ENCODE measurements at regions not wholly inside any gene's neighbourhood (a gene's known extent, or its start where the extent isn't known, plus 50 kb on each side); places are given as distances from the start of the nearest gene placed in this dataset.

DNA sequence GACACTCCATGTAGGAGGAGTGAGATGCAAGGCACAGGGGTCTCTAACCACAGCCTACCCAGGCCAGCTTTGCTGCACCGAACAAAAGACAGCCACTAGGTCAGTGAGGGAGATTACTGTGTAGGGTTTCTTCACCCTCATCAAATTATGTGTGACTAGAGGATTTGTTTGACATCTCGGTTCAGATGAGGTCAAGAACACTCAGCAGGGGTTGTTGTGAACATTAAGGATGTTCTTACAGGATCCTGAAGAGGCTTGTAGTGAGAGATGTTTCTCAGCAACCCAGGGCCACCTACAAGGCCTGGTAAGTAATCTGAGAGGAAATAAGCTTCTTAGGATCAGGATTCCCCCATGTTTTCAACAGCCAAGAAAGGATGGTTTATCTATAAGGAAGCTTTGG lies 202.1 kb downstream of the NXPE2 start:
- no peak for DNase-seq

DNA sequence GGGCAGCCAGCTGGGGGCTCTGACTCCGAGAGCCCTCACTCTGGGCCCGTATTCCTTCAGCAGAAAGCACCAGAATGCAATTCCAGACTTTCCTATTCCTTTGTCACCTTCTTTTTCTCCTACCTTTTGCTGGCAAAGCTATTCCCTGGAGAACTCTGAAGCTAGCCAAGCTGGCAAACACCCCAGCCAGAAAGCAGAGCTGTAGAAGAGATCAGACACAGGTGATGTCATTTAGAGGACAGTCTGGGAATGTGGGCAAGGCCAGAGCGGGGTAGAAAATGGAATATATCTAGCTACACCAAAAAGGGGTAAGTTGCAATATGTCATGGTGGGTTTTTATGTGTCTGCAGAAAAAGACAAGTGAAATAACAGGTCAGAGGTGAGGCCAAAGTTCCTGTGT lies 205.1 kb downstream of the NXPE2 start:
- no peak for DNase-seq

DNA sequence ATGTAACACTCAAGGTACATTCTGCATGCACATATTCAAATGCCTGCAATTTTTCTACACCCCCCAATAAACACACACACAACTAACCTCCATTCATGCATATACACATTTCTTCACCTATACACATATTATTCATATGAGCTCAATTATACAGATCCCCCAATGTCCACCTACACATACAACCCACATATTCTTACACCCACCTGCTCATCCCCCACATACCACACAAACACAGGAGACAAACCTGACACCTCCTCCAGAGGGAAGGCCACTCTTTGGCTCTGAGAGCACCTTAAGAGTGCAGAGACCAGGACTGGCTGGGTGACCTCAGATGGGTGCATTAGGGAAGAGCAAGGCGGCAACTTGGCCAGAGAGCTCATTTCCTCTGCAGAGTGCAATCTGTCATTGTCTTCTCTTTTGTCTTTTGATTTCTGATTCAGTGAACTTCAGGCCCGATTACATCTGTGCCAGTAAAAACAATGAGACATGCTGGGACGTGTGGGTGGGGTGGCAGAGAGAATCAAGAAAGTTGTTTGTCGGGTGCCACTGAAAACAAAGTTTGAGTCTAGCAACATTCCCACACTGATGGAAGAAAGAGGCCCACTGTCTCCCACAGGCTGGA lies 208.4 kb downstream of the NXPE2 start:
- no peak for DNase-seq

DNA sequence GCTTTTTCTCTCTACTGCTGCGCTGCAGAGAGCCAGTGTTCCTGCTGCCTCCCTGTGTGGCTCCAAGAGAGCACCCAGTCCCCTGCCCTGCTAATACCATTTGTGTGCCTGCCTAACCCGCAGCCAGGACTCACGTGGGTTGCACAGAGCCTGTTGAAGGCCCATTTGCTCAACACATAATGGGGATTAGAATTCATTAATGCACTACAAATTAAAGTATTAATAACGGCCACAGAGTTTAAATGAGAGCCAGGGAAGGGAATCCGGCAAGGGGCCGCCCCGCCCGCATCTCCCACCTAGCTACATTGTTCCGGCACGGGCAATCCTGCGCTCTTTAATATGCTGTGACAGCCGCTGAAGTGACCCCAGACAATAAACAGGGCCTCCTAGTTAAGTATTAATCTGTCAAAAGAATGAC lies 211.3 kb downstream of the NXPE2 start:
- DNase-seq, result no peak

DNA sequence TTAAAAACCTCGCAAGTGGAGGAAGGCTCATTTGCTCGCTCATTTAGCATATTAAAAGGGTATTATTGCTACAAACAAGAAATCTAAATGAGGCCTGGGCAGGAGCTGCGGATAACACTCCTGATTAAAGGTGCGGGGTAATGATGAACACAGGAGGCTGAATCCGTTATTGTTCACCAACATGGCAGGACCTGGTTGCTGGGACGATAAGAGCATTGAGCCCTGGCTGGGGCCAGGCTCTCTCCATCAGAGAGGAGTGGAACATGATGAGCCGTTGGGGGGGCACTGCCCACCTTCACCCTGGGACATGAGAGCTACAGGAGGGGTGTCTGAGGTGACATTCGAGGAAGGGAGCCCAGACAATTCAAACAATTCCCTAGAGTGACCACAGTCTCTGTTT lies 211.7 kb downstream of the NXPE2 start:
- no peak for DNase-seq

DNA sequence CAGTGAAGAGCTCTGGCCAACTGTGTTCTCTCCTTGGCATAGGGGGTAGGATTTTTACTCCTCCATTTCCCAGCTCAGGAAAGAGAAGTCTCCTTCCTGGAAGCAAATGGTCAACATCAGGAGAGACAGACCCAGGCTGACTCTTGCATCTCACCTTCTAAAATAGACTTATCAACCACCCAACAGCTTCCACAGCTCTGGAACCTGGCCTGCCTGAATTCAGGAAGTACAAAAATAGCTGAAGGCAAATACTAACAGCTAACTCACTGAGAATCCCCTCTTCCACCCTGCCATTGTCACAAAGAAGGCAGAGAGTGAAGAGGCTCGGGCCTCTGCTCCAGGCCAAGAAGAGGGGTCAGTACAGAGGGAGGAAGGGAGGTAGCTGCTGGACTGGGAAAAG lies 213.6 kb downstream of the NXPE2 start:
- no peak for DNase-seq

DNA sequence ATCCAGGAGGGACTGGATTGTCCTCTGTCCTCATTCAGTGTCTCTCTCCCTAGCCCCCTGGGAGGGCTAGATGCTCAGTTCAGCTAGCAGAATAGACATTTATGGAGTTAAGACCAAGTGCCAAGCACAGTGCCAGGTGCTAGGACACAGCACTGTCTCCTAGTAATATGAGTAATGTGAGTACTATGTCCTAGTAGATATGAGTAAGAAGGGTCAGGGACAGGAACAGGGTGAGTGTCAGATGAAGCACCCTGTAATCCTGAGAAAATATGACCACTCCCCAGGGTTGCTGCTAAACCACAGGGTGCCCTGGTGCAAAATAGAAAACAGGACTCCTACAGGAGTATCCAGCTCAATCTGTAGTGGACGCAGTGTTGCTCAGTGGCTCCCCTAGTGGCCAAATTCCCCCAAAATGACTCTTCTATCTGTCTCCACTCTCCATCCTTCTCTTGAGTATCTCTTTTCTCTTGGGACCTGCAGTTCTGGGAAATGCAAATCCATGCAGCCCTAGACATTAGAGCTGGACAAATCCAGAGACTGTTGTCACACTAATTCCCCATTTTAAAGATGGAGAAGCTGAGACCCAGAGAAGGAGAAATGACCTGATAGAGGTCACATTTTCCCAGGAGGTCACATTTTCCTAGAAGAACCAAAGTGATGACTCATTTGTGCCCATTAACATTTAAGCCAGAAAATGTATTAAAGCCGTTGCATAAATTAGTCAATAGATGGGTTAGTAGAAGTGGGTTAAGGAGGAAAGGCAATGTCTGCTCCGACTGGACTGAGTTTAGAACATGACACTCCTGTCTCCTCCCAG lies 214.3 kb downstream of the NXPE2 start:
- no peak for DNase-seq

DNA sequence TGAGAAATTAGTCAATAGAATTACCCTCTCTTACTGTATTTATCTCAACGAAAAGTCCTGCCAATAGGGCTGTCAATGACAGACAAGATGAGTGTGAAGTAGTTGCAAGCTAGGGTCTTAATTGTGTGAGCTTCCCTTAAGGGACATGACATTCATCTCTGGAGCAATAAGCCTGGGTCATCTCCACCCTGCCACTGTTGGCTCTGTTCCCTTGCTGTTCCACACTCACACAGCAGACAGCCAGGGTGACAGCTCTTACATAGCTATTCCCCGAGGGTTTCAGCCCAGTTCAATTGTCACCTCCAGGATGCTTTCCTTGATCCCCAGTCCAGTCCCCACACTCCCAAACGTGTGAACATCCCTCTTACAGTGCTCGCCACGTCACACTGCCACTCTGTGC lies 215.0 kb downstream of the NXPE2 start:
- DNase-seq, result no peak

DNA sequence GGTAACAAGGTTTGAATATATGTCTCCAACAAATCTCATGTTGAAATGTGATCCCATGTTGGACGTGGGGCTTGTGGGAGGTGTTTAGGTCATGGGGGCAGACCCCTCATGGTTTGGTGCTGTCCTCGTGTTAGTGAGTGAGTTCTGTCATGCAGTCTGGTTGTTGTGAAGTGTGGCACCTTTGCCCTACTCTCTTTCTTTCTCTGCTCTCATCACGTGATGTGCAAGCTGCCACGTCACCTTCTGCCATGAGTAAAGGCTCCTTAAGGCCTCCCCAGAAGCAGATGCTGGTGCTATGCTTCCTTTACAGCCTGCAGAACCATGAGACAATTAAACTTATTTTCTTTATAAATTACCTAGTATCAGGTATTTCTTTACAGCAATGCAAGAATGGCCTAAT lies 218.3 kb downstream of the NXPE2 start:
- DNase-seq, result no peak

DNA sequence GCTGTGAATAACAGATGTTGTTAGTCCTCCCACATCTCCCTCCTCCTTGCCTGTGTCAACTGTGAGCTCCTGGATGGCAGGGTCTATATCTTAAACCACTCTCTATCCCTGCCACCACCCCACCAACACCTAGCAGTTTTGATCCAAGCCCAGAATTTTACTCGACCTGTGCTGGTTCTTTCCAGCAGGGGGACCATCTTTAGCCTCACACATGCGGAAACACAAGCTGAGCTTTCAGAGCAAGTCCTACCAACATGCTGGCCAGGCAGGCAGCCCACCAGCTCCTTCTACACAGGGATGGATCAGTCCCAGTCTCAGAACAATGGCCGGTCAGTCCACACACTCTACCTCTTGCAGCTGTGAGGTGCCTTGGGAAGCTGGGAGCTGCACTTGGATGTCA lies 231.5 kb downstream of the NXPE2 start:
- DNase-seq, result no peak

DNA sequence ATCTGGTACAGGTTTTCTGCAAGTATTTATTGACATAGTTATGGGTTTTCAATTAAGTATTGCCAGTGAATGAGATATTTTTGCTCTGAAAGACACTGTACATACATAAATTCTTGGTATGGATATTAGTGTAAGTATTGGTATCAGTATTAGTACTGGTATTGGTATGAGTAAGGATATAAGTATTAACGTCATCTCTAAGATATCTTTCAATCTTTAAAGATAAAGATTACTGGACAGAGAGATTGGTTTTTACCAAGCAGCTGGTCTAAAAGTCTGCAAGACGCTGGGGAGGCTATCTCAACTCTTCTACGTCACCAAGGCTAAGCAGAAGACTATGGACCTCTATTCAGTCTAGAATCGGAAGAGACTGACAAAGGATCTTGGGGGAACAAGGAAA lies 234.5 kb downstream of the NXPE2 start:
- DNase-seq, result no peak

DNA sequence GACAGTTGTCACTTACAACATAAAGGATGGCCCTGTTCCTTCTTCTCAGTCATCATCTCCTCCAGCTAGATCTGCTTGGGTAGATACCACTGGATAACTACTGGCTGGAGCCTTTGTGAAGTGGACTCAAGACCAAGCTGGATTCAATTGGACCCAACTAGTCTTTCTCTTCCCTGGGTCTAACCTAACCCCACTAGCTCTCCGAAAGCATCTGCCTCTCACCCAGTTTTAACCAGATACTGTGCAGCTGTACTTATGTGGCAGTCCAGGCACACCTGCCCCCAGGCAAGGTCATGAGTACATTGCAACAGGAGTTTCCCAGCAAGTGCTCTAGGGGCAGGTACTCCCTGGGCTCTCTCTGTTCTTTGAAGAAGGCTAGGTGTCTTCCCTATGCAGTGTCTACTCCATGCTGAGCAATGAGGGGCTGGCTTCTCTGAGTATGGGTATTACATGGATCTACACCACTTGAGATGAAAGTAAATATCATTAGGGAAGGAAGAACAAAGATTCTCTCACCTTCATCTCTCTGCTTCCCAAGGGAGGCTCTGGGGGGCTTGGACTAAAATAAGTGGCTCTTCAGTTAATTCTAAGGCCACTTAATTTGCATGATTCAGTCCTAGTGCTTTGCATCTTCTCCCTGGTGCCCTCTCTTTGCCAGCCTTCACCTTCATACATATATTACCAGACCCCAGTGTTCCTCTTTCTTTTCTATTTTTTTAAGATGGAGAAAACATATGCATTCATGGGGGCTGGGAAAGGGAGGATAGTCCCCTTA lies 236.1 kb downstream of the NXPE2 start:
- DNase-seq, result no peak

DNA sequence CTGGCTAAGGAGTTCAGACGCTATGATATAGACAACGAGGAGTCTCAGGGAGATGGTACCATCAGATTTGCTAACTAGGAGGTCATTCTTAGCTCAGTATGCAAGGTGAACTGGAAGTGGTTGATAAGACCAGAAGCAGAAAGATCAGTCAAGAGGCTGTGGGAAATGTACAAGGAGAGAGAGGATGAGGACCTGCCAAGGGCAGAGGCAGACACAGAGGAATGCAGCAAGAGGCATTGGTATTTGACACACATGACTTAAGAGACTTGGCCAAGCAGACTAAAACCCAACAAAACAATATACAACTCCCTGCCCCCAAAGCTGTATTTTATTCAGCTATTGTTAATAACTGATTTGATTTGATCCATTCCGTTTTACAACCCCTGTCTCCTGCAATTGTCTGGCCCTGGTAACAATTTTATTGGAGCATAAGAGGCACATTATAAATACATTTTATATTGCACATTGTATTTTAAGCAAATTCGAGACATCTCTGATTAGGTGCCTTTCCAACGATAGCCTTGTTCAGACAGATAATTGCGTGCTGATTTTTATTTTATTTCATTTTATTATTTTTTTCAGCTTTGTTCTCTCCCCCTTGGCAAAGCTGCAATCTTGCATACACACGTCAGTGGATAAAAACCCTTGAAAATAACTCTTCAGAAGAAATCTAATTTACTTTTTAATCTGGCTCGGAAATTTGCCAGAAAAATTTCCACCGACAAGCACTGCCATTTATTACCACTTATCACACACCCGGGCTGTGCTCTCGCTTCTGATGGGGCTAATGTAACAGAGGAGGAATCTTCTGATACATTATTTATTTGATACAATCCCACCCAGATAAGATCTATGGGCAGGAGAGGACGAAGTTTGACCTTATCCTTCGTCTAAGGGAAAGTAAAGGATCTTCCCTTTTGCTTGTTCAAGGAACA lies 237.8 kb downstream of the NXPE2 start:
- DNase-seq, result no peak

DNA sequence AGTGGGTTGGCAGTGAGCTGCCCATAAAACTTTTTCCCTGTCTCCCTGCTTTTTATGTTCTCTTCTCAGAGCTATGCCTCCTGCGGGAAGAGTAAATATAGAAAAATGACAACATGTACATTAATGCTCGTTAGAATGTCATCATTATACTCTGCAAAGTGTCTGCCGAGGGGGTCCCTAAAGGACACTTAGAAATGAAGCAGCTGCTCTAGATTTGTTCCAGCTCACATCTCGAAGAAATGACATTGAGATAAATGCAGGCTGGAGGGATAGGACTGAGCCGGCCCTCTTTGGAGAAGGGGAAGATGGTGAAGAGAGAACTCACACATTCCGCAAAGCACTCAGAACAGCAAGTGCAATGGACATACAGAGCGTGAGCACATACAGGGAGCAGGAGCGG lies 240.0 kb downstream of the NXPE2 start:
- no peak for DNase-seq

DNA sequence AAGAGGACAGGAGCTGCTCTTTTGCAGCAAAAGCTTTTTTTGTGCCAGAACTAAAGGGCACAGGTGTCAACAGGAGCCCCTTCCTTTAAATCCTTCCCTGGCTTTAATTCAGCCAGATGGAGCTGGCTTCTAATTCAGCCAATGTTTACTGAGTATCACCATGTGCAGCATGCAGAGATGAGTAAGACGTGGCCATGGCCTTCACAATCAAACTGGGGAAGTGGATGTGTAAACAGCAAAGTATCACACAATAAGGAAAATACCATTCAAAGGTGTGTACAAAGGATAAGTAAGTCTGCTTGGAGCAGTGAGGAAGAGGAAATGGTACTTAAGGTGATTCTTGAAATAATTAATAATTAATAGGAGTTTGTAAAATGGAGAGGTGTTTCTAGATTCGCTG lies 243.4 kb downstream of the NXPE2 start:
- no peak for DNase-seq

DNA sequence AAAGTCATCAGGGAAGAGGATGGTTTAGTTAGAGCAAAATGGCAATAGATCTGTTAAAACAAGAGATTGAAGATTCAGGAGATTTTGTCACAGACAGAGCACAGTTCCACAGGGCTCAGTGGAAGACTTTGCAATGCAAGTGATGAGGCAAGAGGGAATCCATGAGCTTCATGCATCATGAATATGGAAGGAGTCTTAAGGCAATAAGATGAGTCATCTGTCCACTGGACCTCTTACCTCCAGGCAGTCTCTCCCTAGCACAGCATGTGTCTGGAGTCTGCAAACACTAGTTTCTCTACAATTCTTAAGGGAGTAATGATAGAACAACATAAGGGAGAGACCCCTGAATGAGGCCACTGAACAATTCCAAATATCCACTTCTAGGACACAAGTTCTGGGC lies 245.7 kb downstream of the NXPE2 start:
- DNase-seq, result no peak

DNA sequence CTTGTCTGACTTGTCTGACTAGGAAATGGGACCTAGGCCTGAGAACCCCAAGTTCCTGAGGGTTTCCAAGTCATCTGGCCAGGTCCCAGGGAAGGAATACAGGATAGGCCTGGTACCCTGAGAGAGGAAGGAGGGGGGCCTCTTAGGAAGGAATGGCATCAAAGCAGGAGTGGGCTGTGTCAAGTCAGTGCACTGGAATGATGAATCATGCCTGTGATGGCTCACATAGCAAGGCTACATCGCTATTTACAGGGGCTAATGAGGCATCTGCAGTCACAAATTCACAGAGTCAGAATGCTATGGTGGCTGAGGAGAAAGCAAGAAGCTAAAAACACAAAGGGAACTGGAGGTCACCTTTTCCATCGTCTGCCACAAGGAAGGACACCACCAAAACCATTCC lies 247.3 kb downstream of the NXPE2 start:
- DNase-seq, result no peak

DNA sequence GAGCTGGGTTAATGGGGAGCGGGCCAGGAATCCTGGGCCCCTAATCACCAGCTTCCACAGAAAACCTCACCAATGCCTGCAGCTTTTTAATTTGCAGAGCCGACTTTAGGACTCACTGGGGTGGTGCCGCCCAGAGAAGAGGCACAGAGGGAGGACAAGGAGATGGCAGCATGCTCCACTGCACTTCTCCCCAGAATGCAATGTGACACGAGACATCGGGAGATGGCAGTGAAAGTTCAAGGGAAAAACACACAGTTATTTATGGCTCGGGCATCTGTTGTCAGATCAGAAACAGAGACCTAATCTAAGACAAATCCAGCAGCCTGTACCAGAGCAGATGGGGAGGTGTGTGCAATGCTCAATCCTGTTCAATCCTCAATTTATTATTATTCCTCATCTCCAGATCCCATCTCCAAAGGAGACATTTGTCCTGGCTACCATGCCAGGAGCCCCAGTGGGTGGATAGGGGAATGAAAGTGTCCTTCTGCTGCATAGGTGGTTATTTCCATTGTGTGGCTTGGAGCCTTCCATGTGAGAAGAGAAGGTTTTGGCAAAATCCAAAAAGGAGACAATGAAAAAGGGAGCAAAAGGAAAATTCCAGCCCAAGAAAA lies 250.0 kb downstream of the NXPE2 start:
- no peak for DNase-seq

DNA sequence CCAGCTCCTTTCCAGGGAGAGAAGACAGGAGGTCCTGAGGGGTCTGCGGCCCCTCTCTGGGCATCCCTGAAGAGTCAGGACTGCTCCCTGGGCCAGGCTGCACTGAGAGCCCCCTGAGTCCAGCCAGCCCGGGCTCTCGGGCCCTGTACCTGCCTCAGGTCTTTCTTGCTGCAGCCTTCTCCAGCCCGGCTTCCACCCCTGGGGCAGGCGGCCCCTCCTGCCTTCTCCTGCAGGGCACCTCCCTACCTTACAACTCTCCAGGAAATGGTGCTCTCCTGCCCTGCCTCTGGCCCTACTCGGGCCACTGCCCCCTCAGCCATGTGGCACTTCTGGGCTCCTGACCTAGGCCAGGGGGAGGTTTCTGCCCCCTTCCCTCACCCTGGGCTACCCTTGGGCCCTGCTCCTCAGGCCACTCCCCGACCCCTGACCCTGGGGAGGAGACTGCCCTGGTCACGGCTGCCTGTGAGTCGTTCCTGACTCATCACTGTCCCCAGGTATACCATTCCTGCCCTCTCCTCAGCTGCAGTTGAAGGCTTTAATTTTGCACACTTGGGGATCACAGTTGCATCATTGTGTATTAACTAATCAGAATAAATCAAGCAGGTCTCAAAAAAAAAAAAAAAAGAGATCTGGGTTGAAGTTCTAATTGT lies 251.1 kb downstream of the NXPE2 start:
- DNase-seq, result no peak

DNA sequence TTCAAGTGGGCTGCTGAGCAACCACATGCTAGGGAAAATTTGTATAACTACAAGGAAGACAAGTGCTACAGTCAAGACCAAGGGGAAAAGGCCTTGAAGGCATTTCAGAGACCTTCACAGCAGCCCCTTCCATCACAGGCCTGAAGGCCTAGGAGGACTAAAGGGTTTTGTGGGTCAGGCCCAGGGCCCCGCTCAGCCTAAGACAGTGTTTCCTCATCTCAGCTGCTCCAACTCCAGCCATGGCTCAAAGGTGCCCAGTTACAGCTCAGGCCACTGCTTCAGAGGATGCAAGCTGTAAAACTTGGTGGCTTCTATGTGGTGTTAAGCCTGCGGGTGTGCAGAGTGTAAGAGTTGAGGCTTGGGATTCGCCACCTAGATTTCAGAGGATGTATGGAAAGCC lies 260.5 kb downstream of the NXPE2 start:
- DNase-seq, result no peak

DNA sequence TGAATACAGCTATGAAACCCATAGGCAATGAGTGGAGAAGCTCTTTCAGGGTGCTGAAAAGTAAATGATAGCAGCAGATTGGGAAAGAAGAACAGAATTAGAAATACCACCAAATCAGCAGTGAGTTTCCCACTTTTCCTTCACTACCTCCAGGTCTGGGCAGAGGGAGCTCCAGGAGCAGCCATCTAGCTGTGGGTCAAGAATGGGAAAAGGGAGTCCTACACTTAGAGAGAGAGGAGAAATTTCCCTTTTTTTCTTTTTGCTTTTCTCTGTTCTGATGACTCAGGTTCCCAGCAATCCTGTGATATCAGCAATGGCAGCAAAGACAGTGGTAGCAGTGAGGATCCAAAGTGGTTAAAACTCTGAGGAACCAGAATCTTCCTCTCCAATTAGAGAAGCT lies 263.9 kb downstream of the NXPE2 start:
- DNase-seq, result no peak
